Activated CD8-positive, alpha-beta memory T cell treated with anti-CD3 and anti-CD28 coated beads for 4 hours (primary cell): ENCODE measurements at regions not wholly inside any gene's neighbourhood (a gene's known extent, or its start where the extent isn't known, plus 50 kb on each side); places are given as distances from the start of the nearest gene placed in this dataset.
"Not testable (repeated sequence)": the region's sequence is repeated elsewhere in the genome, so short reads cannot be mapped to it uniquely, and the experiment has no call there.

Experiments
- DNase-seq, 2 donors: peaks; one replicate each; pipeline ENCODE4 v3.0.0-alpha.2; 2020; ENCODE audit warnings: low read depth in 2 of 2

DNA sequence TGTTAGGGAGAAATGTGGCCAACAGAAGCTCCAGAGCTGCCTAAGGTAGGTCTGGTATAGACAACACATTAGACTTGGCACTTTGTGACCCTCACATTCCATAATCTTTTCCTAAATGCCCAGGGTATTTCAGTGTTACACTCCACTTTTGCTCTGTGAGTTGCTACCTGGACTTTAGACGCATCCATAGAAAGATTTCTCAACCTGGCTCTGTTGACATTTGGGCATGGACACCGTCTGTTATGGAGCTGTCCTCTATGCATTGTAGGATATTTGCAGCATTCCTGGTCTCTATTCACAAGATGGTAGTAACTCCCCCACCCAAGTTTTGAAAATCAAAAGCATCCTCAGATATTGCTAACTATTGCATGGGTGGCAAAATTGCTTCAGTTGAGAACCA is 136.5 kb upstream of the NETO1 start:
- DNase-seq: no peak

GRCh38 chr18:72999971-73000607 is 132.3 kb upstream of the NETO1 start:
- no peak for DNase-seq

DNA sequence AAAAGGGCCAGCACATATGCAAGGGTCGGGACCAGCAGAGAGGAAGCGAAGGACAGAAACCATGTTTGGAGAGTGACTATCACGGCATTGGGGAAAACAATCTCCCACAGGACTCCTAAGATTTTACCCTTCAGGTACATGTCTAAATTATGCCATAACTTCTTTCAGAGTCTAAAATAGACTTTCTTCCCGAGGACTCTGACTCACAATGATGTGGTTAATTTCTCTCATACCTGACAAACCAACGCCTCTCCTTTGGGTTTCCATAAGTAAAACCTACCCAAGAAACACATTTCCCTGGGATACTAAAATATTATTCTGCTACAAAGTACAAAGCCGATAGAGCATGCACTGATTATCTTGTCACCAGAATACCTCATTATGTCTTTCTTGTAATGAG is 127.8 kb upstream of the NETO1 start:
- DNase-seq: no peak

DNA sequence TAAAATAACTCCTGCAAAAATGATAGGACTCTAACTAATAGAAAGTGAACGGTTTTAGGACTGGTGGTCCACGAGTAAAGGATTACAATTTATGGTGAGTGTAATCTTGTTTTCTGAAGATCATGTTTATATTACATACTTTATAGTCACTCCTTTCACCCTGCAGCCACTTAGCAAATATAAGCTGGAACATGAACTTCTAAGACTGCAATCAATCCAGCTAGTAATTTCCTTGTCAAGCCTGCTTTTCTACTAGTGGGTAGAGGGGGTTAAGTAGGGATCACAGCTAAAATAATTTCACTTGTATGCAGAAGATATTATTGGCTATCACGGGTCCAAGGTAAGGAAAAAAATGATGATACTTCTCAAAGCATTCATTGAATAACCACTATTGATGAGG is 125.5 kb upstream of the NETO1 start:
- no peak for DNase-seq

- no peak for DNase-seq
These were observed 123.6 kb upstream of the NETO1 start for GRCh38 chr18:72991379-72991778.

DNA sequence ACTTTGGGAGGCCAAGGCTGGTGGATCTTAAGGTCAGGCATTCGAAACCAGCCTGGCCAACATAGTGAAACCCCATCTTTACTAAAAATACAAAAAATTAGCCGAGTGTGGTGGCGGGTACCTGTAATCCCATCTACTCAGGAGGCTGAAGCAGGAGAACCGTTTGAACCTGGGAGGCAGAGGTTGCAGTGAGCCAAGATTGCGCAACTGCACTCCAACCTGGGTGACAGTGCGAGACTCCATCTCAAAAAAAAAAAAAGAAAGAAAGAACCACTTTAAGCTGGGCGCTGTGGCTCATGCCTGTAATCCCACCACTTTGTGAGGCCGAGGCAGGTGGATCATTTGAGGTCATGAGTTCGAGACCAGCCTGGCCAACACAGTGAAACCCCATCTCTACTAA is 119.8 kb upstream of the NETO1 start:
- not testable (repeated sequence) for DNase-seq

GRCh38 chr18:72986103-72986502 is 118.3 kb upstream of the NETO1 start:
- no peak for DNase-seq

- no peak for DNase-seq
These were observed 117.9 kb upstream of the NETO1 start for GRCh38 chr18:72985686-72986085.

DNA sequence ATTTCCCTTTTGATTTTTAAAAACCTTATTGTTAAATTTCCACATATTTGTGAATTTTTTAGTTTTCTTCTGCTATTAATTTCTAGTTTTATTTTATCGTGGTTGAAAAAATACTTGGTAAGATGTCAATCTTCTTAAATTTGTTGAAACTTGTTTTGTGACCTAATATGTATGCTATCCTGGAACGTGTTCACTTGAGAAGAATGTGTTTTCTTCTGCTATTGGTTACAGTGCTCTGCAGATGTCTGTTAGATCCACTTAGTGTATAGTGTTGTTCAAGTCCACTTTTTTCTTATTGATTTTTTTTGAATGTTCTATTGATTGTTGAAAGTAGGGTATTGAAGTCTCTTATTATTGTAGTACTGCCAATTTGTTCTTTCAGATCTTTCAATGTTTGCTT is 116.5 kb upstream of the NETO1 start:
- no peak for DNase-seq

DNA sequence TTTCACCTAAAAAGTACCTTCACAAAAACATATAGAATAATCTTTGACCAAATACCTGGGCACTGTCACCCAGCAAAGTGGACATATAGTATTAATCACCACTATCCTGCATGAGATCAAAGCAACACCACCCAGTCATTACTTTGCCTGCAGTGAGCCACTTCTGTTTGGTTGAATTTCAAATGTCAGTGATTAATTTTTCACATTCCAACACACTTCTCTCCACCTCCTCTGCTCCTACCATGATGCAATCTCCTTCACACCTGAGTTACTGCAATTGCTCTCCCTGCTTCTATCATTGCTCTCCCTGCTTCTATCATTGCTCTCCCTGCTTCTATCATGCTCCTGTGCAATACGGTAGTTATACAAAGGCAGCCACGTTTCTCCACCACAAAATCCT is 106.1 kb upstream of the NETO1 start:
- DNase-seq: no peak

- DNase-seq: no peak
These were observed 97.8 kb upstream of the NETO1 start for GRCh38 chr18:72965616-72966015.

DNA sequence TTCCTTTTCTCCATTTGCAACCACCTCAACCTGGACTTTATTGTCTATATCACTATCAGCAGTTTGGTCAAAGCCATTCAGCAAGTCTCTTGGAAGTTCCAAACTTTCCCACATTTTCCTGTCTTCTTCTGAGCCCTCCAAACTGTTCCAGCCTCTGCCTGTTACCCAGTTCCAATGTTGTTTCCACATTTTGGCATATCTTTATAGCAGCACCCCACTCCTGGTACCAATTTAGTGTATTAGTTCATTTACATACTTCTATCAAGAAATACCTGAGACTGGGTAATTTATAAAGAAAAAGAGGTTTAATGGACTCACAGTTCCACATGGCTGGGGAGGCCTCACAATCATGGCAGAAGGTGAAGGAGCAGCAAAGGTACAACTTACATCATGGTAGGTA is 90.4 kb upstream of the NETO1 start:
- DNase-seq: not testable (repeated sequence)

DNA sequence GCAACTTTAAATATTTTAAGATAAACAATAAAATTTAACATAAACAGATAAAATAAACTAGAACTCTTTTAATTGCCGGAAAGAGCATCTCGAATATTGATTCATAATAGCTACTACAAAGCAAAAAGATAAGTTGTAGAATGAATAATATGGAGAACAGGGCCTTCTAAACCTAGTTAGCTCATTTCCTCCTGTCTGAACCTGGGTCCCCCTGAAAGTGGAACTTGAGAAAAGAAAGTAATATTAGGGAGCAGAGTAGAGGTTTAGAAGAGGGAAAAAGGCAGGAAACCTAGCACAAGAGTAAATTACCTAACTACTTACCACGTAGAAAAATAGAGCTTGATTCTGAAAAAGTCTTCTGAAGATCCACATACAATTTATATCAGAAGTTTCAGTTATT is 80.7 kb upstream of the NETO1 start:
- no peak for DNase-seq

GRCh38 chr18:72942766-72943165 is 75.0 kb upstream of the NETO1 start:
- no peak for DNase-seq

- DNase-seq: no peak
These were observed 73.2 kb upstream of the NETO1 start for GRCh38 chr18:72940986-72941385.

DNA sequence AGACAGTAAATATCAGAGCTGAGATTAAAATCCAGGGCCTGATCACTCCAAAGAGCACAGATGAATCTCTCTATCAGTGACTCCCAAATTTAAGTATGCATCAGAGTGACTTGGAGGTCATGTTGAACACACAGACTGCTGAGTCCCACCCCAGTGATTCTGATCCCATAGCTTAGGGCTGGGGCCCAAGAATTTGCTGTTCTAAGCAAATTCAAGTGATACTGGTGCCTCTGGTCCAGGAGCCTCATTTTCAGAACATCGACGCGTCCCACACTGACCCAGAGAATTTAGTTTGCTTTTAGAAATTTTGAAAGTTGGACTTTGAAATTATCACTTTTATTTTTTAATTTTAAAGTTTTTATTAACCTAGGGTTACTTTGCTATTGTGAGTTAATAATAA is 72.7 kb upstream of the NETO1 start:
- no peak for DNase-seq

GRCh38 chr18:72935744-72936143 is 68.0 kb upstream of the NETO1 start:
- no peak for DNase-seq

- DNase-seq: no peak
These were observed 55.1 kb upstream of the NETO1 start for GRCh38 chr18:72922895-72923294.
